Tibial nerve (tissue), 4 donors: ENCODE measurements at regions not wholly inside any gene's neighbourhood (a gene's known extent, or its start where the extent isn't known, plus 50 kb on each side); places are given as distances from the start of the nearest gene placed in this dataset.

Experiments used
- DNase-seq, 2 donors: peaks; one replicate each; pipeline ENCODE4 v3.0.0-alpha.2; 2019; ENCODE audit warnings: low spot score in 2 of 2
- H3K27ac ChIP-seq, 4 donors: fragments of 200-600 bp; sonication (generic) in 3 of 4; one replicate each; pipeline ENCODE4 v1.5.1; 2017 to 2019; ENCODE audit warnings: mild to moderate bottlenecking in 1 of 4
- H3K27me3 ChIP-seq, 2 donors: fragments of 200-600 bp; sonication (generic) in 1 of 2; one replicate each; pipeline versions ENCODE4 v1.5.1 to v1.6.0; 2017 to 2019
- H3K36me3 ChIP-seq, 3 donors: fragments of 200-600 bp; sonication (generic); one replicate each; pipeline ENCODE4 v1.5.1; 2018 to 2019
- H3K4me1 ChIP-seq, 4 donors: fragments of 200-600 bp; sonication (generic) in 3 of 4; one replicate each; pipeline ENCODE4 v1.5.1; 2017 to 2019
- H3K4me3 ChIP-seq, 4 donors: fragments of 200-600 bp; sonication (generic) in 3 of 4; one replicate each; pipeline ENCODE4 v1.5.1; 2017 to 2019; ENCODE audit warnings: mild to moderate bottlenecking in 1 of 4, moderate library complexity in 1 of 4
- H3K9me3 ChIP-seq, 4 donors: fragments of 200-600 bp; sonication (generic) in 3 of 4; one replicate each; pipeline ENCODE4 v1.5.1; 2017 to 2019
- EP300 ChIP-seq, 2 donors: sonication (generic); formaldehyde crosslinking; IDR thresholded peaks; one replicate each; pipeline ENCODE4 v1.6.1; 2017; ENCODE audit warnings: antibody characterized with exemption in 2 of 2, mild to moderate bottlenecking in 1 of 2
- POLR2A ChIP-seq, 2 donors: fragments of 450-650 bp; IDR thresholded peaks; one replicate each; pipeline ENCODE4 v1.6.1; 2017; ENCODE audit warnings: antibody characterized with exemption in 2 of 2, mild to moderate bottlenecking in 2 of 2, moderate library complexity in 2 of 2
- WGBS, 2 donors: methylation state at CpG; one replicate each; pipeline ENCODE4 v1.1.5; 2018; 5-methylcytosine and 5-hydroxymethylcytosine counted together
- TF ChIP-seq, protein P1 (sequence below), 5 experiments: fragments of 200-600 bp in 3 of 5; fragments of 450-650 bp in 2 of 5; sonication (generic) in 3 of 5; IDR thresholded peaks; one replicate each; pipeline ENCODE4 v1.5.1; 2016 to 2019; ENCODE audit warnings: antibody characterized with exemption in 5 of 5, mild to moderate bottlenecking in 3 of 5, moderate library complexity in 2 of 5

DNA sequence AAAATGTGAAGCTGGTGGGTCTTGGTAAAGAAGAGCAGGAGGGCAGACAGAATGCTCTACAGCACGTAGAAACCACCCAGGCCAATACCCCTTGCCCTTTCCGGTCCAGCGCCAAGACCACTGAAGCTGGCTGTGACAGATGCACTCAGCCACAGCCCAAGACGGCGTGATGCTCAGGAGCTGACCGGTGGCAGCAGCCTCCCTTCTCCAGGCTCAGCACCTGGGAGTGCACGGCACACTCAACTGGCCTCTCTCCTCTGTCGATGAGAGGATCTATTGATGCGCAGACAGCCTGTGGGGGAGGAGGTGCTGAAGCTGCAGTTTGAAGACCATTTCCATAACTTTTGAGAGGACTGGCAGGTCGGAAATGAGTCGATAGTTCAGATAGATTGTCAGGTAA, 141.0 kb upstream of the MYT1L start:
- TF ChIP-seq, protein P1, sequence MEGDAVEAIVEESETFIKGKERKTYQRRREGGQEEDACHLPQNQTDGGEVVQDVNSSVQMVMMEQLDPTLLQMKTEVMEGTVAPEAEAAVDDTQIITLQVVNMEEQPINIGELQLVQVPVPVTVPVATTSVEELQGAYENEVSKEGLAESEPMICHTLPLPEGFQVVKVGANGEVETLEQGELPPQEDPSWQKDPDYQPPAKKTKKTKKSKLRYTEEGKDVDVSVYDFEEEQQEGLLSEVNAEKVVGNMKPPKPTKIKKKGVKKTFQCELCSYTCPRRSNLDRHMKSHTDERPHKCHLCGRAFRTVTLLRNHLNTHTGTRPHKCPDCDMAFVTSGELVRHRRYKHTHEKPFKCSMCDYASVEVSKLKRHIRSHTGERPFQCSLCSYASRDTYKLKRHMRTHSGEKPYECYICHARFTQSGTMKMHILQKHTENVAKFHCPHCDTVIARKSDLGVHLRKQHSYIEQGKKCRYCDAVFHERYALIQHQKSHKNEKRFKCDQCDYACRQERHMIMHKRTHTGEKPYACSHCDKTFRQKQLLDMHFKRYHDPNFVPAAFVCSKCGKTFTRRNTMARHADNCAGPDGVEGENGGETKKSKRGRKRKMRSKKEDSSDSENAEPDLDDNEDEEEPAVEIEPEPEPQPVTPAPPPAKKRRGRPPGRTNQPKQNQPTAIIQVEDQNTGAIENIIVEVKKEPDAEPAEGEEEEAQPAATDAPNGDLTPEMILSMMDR (IDR thresholded peaks at IDR 0.05), result no peak
- TF ChIP-seq POLR2A (IDR thresholded peaks at IDR 0.05) (no peak), EP300 (IDR thresholded peaks at IDR 0.05) (no peak)
- H3K27me3 ChIP-seq, result no peaks in the 10 kb centered on the region
- no peak overlapping the region for H3K27ac ChIP-seq
- no peak overlapping the region for H3K4me3 ChIP-seq
- H3K36me3 ChIP-seq, result no peaks in the 10 kb centered on the region
- no peaks in the 10 kb centered on the region for H3K4me1 ChIP-seq
- no peaks in the 10 kb centered on the region for H3K9me3 ChIP-seq
- WGBS, 2 donors, result 83 to 87% methylated on average over 11 of the region's 11 CpGs
- no peak for DNase-seq

- no peaks in the 10 kb centered on the region for H3K36me3 ChIP-seq
- no peaks in the 10 kb centered on the region for H3K4me1 ChIP-seq
- no peaks in the 10 kb centered on the region for H3K27me3 ChIP-seq
- no peak for DNase-seq
- no peak overlapping the region for H3K27ac ChIP-seq
- TF ChIP-seq EP300 (IDR thresholded peaks at IDR 0.05), result no peak
- no peak for TF ChIP-seq POLR2A (IDR thresholded peaks at IDR 0.05)
- TF ChIP-seq, protein P1 (IDR thresholded peaks at IDR 0.05), result no peak
- H3K9me3 ChIP-seq, result no peaks in the 10 kb centered on the region
- H3K4me3 ChIP-seq, result no peak overlapping the region
- WGBS, 2 donors, result 81 to 85% methylated on average over 9 of the region's 9 CpGs
Observed at GRCh38 chr2:2466534-2466933, 135.5 kb upstream of the MYT1L start.

- Histone ChIP-seq H3K27ac (no peak overlapping the region), H3K4me1 (no peaks in the 10 kb centered on the region), H3K9me3 (no peaks in the 10 kb centered on the region), H3K4me3 (no peak overlapping the region), H3K36me3 (no peaks in the 10 kb centered on the region), H3K27me3 (no peaks in the 10 kb centered on the region)
- WGBS, 2 donors, result 66 to 82% methylated on average over 6 of the region's 6 CpGs
- TF ChIP-seq POLR2A (IDR thresholded peaks at IDR 0.05) (no peak), EP300 (IDR thresholded peaks at IDR 0.05) (no peak)
- TF ChIP-seq, protein P1 (IDR thresholded peaks at IDR 0.05), result no peak
- DNase-seq, result no peak
Observed at GRCh38 chr2:2464643-2465042, 133.6 kb upstream of the MYT1L start.

DNA sequence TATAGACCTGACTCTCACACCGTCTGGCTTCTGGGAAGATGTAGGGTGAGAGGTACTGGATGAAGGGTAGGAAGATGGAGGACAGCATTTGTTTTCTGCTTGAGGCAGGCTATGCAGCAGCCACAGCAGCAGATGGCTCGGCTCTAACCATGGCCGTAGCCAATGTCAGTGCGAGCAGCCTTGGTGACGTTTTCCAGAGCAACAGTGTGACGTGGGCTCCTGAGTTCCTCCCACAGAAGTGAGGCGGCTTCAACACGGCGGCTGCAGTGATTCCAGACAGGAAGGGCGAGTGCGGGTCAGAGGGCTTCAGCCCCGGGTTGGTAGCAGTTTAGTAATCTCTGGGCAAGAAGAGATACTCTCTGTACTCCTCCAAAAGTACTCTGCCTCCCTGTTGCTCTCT, 133.0 kb upstream of the MYT1L start:
- Histone ChIP-seq H3K27me3 (no peaks in the 10 kb centered on the region), H3K4me3 (no peak overlapping the region), H3K9me3 (no peaks in the 10 kb centered on the region), H3K4me1 (no peaks in the 10 kb centered on the region), H3K36me3 (no peaks in the 10 kb centered on the region), H3K27ac (no peak overlapping the region)
- no peak for TF ChIP-seq EP300 (IDR thresholded peaks at IDR 0.05)
- TF ChIP-seq POLR2A (IDR thresholded peaks at IDR 0.05), result no peak
- TF ChIP-seq, protein P1 (IDR thresholded peaks at IDR 0.05), result no peak
- no peak for DNase-seq
- 53 to 61% methylated on average over 12 of the region's 12 CpGs for WGBS, 2 donors

DNA sequence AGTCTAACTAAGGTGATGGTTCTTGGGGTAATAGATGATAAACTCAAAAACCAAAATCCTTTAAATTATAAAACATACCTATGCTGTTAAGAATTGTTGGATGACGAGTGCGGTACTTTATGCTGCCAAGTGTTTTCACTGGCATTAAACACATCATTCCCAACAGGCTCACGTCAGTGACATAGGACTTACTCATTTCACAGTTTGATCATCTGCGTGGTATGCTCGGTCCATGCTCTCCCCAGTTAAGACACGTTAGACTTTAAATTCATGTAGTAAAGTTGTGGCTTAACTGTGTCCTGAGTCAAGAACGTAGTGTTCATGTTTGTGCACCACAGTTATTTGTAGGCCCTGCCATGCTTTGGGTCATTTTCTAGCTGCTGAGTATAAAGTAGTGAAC, 125.6 kb upstream of the MYT1L start:
- Histone ChIP-seq H3K9me3 (no peaks in the 10 kb centered on the region), H3K4me1 (no peaks in the 10 kb centered on the region), H3K36me3 (no peaks in the 10 kb centered on the region), H3K27ac (no peak overlapping the region), H3K4me3 (no peak overlapping the region), H3K27me3 (no peaks in the 10 kb centered on the region)
- 75 to 77% methylated on average over 7 of the region's 7 CpGs for WGBS, 2 donors
- TF ChIP-seq, protein P1 (IDR thresholded peaks at IDR 0.05), result no peak
- TF ChIP-seq EP300 (IDR thresholded peaks at IDR 0.05), result no peak
- TF ChIP-seq POLR2A (IDR thresholded peaks at IDR 0.05), result no peak
- DNase-seq, result no peak
